AG04450 (cell line): ENCODE measurements at regions not wholly inside any gene's neighbourhood (a gene's known extent, or its start where the extent isn't known, plus 50 kb on each side); places are given as distances from the start of the nearest gene placed in this dataset.
"Not testable (repeated sequence)": the region's sequence is repeated elsewhere in the genome, so short reads cannot be mapped to it uniquely, and the experiment has no call there.

ENCODE experiments used
- CTCF ChIA-PET: fragments of 300-600, 350-600 bp; formaldehyde crosslinking; extraction: SDS; loops from one replicate; lab custom pipeline; 2022; ENCODE audit warnings: antibody characterized with exemption, inconsistent platforms; lab: Charles Lee
- POLR2A ChIA-PET: fragments of 350-600 bp; formaldehyde crosslinking; extraction: SDS; loops from one replicate; lab custom pipeline; 2021; ENCODE audit warnings: antibody characterized with exemption, inconsistent platforms; lab: Yijun Ruan, JAX
- DNase-seq: peaks from one replicate; pipeline ENCODE4 v3.0.0-alpha.2; 2011; ENCODE audit warnings: low read depth, low spot score
- H3K27ac ChIP-seq: one replicate; pipeline ENCODE4 v1.5.1; 2012; ENCODE audit warnings: low read depth, low read length, control low read depth
- H3K27me3 ChIP-seq: one replicate; pipeline ENCODE4 v1.6.0; 2012; ENCODE audit warnings: low read length; ENCODE audit not compliant: control insufficient read depth, insufficient read depth
- H3K4me3 ChIP-seq: 2 replicates; pipeline ENCODE4 v1.5.1; 2011; ENCODE audit warnings: mild to moderate bottlenecking, low read depth, low read length, control low read depth
- H3K9me3 ChIP-seq: 2 replicates; pipeline ENCODE4 v1.5.1; 2012; ENCODE audit warnings: low read length; ENCODE audit not compliant: control insufficient read depth, insufficient read depth
- TF ChIP-seq, protein P1 (sequence below): IDR thresholded peaks from 2 replicates; pipeline ENCODE4 v1.5.1; 2011; ENCODE audit warnings: low read depth, low read length, control low read depth, inconsistent platforms

- H3K9me3 ChIP-seq, result no peaks in the 10 kb centered on the region; the same call in 1 of the 2 replicates
- POLR2A ChIA-PET, result no interaction called here
These were observed 294.9 kb upstream of the ADGRL2 start for GRCh38 chr1:81505831-81506230.

GRCh38 chr1:81504820-81505219, 295.9 kb upstream of the ADGRL2 start:
- DNase-seq, H3K27me3 ChIP-seq, H3K4me3 ChIP-seq, POLR2A ChIA-PET, CTCF ChIA-PET, H3K9me3 ChIP-seq, H3K27ac ChIP-seq: not testable (repeated sequence)

More at GRCh38 chr1:81505831-81506230, 294.9 kb upstream of the ADGRL2 start:
- TF ChIP-seq, protein P1, sequence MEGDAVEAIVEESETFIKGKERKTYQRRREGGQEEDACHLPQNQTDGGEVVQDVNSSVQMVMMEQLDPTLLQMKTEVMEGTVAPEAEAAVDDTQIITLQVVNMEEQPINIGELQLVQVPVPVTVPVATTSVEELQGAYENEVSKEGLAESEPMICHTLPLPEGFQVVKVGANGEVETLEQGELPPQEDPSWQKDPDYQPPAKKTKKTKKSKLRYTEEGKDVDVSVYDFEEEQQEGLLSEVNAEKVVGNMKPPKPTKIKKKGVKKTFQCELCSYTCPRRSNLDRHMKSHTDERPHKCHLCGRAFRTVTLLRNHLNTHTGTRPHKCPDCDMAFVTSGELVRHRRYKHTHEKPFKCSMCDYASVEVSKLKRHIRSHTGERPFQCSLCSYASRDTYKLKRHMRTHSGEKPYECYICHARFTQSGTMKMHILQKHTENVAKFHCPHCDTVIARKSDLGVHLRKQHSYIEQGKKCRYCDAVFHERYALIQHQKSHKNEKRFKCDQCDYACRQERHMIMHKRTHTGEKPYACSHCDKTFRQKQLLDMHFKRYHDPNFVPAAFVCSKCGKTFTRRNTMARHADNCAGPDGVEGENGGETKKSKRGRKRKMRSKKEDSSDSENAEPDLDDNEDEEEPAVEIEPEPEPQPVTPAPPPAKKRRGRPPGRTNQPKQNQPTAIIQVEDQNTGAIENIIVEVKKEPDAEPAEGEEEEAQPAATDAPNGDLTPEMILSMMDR, result no peak
- DNase-seq, result no peak
- Histone ChIP-seq H3K4me3 (no peak overlapping the region), H3K27me3 (no peaks in the 10 kb centered on the region), H3K27ac (no peak overlapping the region)
- CTCF ChIA-PET, result no interaction called here

- H3K27me3 ChIP-seq, H3K9me3 ChIP-seq, DNase-seq, H3K27ac ChIP-seq, CTCF ChIA-PET, H3K4me3 ChIP-seq, POLR2A ChIA-PET: not testable (repeated sequence)
These were observed 298.0 kb upstream of the ADGRL2 start for GRCh38 chr1:81502705-81503104.

DNA sequence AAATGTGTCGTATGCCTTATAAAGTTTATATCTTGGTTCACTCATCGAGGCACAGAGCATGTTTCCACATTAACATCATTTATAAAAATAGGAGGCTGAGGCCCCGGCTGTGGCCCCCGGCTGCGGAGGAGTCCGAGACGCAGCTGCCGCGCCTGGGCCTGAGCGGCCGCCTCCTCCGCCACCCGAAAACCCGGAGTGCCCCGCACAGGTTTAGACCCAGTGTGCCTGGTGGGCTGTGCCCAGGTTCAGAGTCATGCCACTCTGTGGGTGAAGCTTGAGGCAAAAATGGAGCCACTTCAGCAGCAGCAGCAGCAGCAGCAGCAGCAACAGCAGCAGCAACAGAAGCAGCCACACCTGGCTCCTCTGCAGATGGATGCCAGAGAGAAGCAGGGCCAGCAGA, 299.2 kb upstream of the ADGRL2 start:
- POLR2A ChIA-PET, DNase-seq, CTCF ChIA-PET, H3K27me3 ChIP-seq, H3K27ac ChIP-seq, H3K9me3 ChIP-seq, H3K4me3 ChIP-seq: not testable (repeated sequence)

DNA sequence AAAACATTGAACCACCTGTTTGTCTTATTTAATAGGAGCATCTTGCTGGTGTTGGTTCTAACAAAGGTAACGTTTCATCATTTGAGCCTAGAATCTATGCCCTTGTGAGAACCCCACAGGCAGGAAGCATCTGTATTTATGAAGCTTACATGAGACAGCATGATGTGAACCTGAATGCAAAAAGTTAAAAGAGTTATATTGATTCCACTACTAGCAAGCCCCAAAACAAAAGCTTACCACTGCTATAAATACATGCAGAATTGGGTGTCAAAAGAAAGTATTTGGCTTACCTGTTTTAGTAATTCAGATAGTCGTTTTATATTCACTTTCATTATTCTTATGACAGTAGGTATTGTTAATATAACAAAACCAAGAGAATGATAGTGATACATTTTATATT, 301.2 kb upstream of the ADGRL2 start:
- no peak overlapping the region for H3K4me3 ChIP-seq
- no peak for DNase-seq
- no peaks in the 10 kb centered on the region; the same call in 1 of the 2 replicates for H3K9me3 ChIP-seq
- CTCF ChIA-PET, result interaction anchor here (0.6 kb wide), 1 partner anchor 261 kb away, joined by 3 read pairs; no protein-coding TSS in a partner anchor
- POLR2A ChIA-PET, result no interaction called here
- no peaks in the 10 kb centered on the region for H3K27me3 ChIP-seq
- TF ChIP-seq, protein P1, result no peak
- no peak overlapping the region for H3K27ac ChIP-seq

GRCh38 chr1:81498471-81499462, 302.0 kb upstream of the ADGRL2 start:
- Histone ChIP-seq H3K27me3 (no peaks in the 10 kb centered on the region), H3K4me3 (no peak overlapping the region), H3K27ac (no peak overlapping the region), H3K9me3 (no peaks in the 10 kb centered on the region)
- POLR2A ChIA-PET, result no interaction called here
- CTCF ChIA-PET, result no interaction called here
- no peak for DNase-seq
- TF ChIP-seq, protein P1, result no peak
